Putamen (tissue), 1 donor: ENCODE measurements at regions not wholly inside any gene's neighbourhood (a gene's known extent, or its start where the extent isn't known, plus 50 kb on each side); places are given as distances from the start of the nearest gene placed in this dataset.

Experiments used
- DNase-seq: peaks from one replicate; pipeline ENCODE4 v3.0.0-alpha.2; 2016; ENCODE audit warnings: low spot score

- no peak for DNase-seq
These were observed 196.2 kb upstream of the PGRMC2 start for GRCh38 chr4:128483816-128484215.

GRCh38 chr4:128483041-128483440, 195.4 kb upstream of the PGRMC2 start:
- DNase-seq: no peak

- no peak for DNase-seq
These were observed 194.3 kb upstream of the PGRMC2 start for GRCh38 chr4:128481752-128482480.

GRCh38 chr4:128480945-128481344, 193.3 kb upstream of the PGRMC2 start:
- DNase-seq: no peak

- DNase-seq: no peak
These were observed 189.9 kb upstream of the PGRMC2 start for GRCh38 chr4:128477540-128477939.

- DNase-seq: no peak
These were observed 188.0 kb upstream of the PGRMC2 start for GRCh38 chr4:128475597-128475996.

- DNase-seq: no peak
These were observed 184.0 kb upstream of the PGRMC2 start for GRCh38 chr4:128471576-128471975.

GRCh38 chr4:128470492-128471053, 183.0 kb upstream of the PGRMC2 start:
- no peak for DNase-seq

GRCh38 chr4:128468123-128468989, 180.7 kb upstream of the PGRMC2 start:
- DNase-seq: peak; percentile 62

GRCh38 chr4:128465523-128465922, 177.9 kb upstream of the PGRMC2 start:
- no peak for DNase-seq

GRCh38 chr4:128463006-128463405, 175.4 kb upstream of the PGRMC2 start:
- DNase-seq: no peak

GRCh38 chr4:128462103-128462783, 174.6 kb upstream of the PGRMC2 start:
- peak; percentile 37 for DNase-seq

- no peak for DNase-seq
These were observed 173.9 kb upstream of the PGRMC2 start for GRCh38 chr4:128461291-128462102.

- DNase-seq: no peak
These were observed 171.9 kb upstream of the PGRMC2 start for GRCh38 chr4:128459547-128459946.

- DNase-seq: no peak
These were observed 171.2 kb upstream of the PGRMC2 start for GRCh38 chr4:128458816-128459215.

- no peak for DNase-seq
These were observed 170.1 kb upstream of the PGRMC2 start for GRCh38 chr4:128457726-128458125.

GRCh38 chr4:128456171-128456570, 168.6 kb upstream of the PGRMC2 start:
- DNase-seq: no peak

GRCh38 chr4:128455480-128455879, 167.9 kb upstream of the PGRMC2 start:
- no peak for DNase-seq

- no peak for DNase-seq
These were observed 167.3 kb upstream of the PGRMC2 start for GRCh38 chr4:128454881-128455280.

- DNase-seq: peak; percentile 79
These were observed 166.8 kb upstream of the PGRMC2 start for GRCh38 chr4:128454281-128454871.

- no peak for DNase-seq
These were observed 164.8 kb upstream of the PGRMC2 start for GRCh38 chr4:128452415-128452814.
